DMS153 treated with DMSO at 0.1 percent for 48 hours (cell line): ENCODE measurements at regions not wholly inside any gene's neighbourhood (a gene's known extent, or its start where the extent isn't known, plus 50 kb on each side); places are given as distances from the start of the nearest gene placed in this dataset.
"Not testable (repeated sequence)": the region's sequence is repeated elsewhere in the genome, so short reads cannot be mapped to it uniquely, and the experiment has no call there.

ENCODE experiments used
- DNase-seq: peaks from one replicate; lab custom pipeline; 2025; ENCODE audit not compliant: unreplicated experiment; lab: John Stamatoyannopoulos, UW

- no peak for DNase-seq
Measured at GRCh38 chr21:28482657-28483056, 510.0 kb downstream of the LTN1 start.

DNA sequence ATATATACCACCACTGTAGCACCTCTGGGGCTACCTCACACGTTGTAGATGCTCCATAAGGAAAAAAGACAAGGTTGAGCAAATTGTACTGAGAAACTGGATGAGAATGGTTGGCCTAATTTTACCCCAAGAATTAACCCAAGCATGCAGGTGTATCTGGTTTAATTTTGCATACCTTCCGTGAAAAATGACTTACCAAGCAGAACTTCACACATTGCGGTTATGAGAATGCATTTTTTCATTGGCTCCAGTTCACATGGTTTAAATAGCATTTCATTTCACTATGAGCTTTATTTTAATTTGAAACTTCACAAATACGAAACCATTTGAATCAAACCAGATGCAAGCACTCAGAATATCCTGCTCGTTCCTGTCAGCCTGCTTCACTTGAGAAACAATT is 512.2 kb downstream of the LTN1 start:
- no peak for DNase-seq

DNA sequence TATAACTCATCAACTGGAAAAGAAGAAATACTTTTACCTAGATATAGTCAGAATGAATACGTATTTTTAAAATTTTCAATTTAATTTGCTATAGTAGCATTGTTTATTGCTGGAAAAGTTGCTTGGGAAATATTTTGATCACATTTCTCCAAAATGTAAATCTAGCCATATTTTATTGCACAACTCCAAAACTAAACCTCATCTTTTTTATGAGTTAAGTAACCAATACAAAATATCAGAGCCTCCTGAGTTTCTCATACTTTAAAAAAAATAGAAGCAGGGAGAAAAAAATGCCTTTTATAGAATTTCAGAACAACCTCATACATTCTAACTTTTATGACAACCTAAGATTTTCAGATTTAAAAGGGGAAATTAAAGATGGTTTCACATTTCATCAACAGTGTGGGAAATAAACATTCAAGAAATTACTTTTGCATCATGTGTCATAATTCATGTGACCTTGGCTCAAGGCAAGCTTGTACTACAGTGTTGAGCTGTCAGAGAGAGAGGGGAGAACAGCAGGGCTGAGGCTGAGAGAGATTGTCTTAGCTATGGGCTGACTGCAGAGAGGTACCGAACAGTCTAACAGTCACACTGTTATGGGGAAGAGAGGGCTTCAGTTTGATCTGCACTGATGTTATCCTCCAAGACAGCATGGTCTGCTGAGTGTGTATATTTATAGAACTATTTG is 519.0 kb downstream of the LTN1 start:
- DNase-seq, result no peak

- not testable (repeated sequence) for DNase-seq
Measured at GRCh38 chr21:28472543-28472942, 520.1 kb downstream of the LTN1 start.

DNA sequence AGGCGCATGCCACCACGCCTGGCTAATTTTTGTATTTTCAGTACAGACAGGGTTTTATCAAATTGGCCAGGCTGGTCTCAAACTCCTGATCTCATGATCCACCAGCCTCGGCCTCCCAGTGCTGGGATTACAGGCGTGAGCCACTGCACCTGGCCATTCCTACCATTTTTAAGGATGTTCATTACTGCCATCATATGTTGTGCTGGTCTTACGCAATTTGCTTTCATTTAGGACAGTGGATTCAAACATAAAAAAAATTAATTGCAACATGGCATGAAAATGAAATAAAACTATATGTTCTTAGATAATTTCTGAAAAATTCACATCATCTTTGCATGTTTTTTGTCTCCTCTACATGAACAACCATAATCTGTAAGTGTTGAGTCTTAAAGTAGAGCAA is 527.7 kb downstream of the LTN1 start:
- no peak for DNase-seq

DNA sequence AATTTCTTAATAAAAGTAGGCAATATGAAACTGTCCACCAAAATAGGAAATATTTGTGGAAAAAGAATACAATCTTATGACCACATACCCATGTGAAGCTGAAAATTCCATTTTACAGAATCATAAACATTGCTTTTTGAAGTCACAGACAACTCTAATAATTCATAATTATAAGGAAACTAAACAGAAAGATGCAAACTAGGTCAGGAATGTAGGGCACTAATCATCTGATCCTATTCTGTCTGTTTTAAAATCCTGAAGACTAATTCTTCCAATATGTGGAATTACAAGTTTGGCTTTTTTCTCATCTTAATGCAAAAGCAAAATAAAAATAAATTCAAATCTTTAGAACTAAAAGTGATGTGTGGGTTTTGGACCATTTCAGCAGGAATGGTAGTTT is 528.6 kb downstream of the LTN1 start:
- DNase-seq, result no peak

DNA sequence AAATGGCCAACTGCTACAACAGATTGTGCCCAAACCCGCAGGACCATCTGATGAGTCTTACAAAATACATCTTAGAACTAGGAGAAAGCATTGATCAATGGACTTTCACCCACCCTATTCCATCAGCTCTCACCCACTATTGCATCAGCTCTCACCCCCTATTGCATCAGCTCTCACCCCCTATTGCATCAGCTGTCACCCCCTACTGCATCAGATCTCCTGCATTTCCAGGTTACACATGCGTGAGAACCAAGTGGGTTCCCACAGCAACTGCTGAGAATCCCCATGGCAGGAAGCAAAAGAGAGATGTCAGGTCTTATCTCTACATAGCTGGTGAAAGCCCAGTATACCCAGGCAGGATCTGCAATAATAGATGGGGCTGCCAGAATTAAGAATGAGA is 533.5 kb downstream of the LTN1 start:
- DNase-seq, result no peak

DNA sequence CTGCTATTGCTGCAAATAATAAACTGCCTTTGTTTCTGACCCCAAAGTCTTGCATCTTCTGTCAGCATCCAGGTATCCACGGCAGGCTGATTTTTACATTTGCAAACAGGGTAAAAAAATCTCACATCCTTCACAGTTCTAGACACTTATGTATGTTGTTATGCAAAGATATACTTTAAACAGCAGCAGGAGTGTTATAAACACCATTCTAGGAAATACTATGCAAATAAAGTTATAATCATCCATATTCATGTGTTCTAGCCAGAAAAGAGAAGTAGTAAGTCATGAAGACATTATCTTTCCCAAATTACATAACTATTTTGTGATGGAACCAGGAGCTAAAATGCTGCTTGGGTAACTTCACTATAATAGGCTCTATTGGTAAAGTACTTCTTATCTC is 534.2 kb downstream of the LTN1 start:
- DNase-seq, result no peak

- DNase-seq, result no peak
Measured at GRCh38 chr21:28455253-28455600, 537.5 kb downstream of the LTN1 start.

DNA sequence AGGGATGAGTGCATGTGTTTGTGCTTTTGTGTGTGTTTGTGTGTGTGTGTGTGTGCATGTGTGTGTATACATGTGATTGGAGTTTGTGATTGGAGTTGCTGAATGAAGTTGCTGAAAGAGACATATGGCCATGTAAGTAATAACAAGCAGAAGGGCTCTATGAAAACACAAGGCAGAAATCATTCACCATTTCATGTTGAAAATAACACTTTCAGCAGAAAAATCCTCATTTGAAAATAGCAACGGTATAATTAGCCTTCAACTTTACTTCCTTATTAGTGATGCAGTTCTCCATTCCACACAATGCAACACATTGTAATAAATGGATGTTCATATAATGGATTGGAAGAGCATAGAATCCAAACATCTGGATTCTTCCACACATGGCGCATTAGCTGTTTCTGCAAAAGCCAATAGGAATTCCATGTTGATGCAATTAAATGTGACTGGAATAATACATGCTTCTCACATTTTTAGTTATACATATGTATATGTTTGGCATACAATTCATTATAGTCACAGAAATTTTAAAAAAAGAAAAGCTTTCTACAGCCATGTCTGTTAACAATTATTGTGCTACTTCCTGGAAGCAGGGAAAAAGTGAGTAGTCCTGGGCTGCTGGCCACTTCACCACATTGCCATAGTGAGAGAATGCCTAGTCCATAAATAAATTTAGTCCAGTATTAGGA is 538.0 kb downstream of the LTN1 start:
- no peak for DNase-seq

- no peak for DNase-seq
Measured at GRCh38 chr21:28447462-28447861, 545.2 kb downstream of the LTN1 start.

GRCh38 chr21:28445141-28445830 is 547.4 kb downstream of the LTN1 start:
- no peak for DNase-seq

GRCh38 chr21:28444557-28444956 is 548.1 kb downstream of the LTN1 start:
- DNase-seq, result no peak

- DNase-seq, result no peak
Measured at GRCh38 chr21:28444111-28444510, 548.6 kb downstream of the LTN1 start.

DNA sequence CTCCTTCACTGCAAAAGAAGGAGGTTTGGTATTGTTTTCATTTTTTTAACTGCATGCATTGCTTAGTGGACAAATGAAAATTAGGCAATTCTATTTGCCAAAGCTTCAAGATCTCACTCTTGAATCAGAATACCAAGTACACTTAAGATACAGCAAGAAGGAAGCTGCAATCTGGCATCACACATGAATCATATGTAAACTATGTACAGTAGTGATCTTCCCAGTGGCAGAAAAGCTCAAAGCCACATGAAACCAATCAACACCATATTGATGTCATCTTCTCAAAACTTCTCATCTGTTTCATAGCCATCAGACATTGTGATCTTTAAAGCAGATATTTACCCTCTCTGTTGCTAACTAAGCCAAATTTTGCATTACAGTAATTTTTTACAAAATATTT is 550.1 kb downstream of the LTN1 start:
- DNase-seq, result no peak

- DNase-seq, result no peak
Measured at GRCh38 chr21:28442085-28442484, 550.6 kb downstream of the LTN1 start.

DNA sequence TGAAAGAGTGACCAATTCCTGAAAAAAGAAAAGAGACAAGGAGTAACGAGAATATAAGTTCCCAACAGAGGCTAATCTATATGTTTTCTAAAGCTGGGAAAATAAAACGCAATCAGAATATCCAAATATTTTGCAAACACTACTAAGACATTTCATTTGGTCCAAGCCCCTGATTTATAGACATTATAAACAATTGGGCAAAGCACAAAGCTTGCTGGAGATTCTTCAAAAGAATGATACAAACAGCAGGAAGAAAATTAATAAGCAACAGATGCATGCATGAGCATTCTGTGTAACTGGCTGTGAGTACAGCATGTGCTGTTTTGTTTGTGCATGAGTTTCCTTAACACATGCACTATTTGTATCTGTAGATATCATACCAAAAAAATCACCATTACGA is 552.9 kb downstream of the LTN1 start:
- DNase-seq, result no peak

DNA sequence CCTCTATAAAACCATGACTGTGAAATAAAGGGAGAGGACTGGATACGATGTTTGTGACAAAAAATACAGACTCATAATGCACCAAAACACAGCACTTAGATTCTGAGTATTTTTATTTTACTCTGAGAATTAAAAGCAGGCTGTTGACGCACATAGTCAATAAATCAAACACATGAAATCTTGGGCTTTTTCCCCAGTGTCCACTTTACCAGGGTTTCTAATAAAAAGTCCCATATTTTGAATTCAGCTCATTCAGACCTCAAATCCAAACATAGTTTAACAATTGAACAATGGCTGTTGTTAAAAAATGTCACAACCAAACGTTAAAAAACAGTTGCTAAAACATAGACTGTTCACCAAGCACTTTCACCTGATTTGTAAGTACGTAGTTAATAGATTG is 553.4 kb downstream of the LTN1 start:
- DNase-seq, result no peak

GRCh38 chr21:28437061-28437460 is 555.6 kb downstream of the LTN1 start:
- no peak for DNase-seq

DNA sequence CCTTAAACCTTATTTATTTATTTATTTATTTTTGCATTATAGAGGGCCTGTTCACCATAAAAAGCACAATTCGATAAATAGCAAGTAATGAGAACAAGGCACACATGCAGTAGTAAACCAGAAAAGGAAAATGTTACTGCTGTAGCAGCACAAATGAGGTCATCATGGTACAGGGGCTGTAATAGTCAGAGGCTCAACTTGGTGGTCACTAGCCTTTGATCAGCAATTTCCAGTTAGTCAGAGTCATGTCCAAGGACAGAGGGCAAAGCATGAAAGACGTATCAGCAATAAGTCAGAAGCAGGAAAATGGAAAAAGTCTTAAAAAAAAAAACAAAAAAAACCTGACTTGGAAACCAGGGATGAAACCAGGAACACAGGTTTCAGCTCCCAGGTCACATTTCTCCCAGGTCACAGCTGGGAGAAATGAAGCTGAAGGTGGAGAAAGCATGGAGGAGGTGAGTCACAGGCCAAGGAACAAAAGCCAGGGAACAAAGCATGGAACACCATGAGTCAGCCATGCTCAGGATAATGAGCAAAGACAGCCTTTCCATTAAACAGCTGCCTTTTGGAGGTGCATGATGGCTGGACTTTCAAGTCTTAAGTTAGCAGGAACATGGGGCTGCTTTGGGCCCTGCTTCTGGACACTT is 556.3 kb downstream of the LTN1 start:
- no peak for DNase-seq

DNA sequence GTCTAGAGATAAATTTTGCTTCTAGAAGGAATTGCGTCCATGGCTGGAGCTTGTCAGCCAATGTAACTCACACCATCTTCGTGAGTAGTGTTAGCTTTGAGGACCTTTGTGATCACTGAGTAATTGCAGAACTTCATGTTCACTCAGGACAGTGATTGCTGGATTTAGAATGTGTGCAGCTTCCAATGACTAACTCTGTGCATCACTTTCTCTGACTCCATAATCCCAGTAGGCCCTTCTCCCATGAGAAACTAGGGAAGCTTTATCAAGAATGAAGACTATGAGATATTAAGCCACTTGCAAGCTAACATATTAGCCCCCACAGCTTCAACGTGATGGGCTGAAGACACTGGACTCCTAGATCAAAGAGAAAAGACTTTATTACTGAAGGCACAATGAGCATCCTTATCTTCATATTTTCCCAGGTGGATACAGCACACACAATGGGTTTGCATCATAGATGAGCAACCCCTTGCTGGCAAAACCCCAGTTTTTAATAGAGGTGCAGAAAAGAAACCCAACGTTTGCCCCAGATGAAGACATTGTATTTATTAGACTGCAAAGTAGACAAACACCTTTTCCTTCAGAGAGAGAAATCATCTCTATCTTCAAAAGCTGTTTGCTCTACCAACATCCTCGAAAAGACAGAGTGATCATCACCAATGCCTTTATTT is 561.0 kb downstream of the LTN1 start:
- no peak for DNase-seq
